ENCODE measurements at regions not wholly inside any gene's neighbourhood (a gene's known extent, or its start where the extent isn't known, plus 50 kb on each side); places are given as distances from the start of the nearest gene placed in this dataset.

DNA sequence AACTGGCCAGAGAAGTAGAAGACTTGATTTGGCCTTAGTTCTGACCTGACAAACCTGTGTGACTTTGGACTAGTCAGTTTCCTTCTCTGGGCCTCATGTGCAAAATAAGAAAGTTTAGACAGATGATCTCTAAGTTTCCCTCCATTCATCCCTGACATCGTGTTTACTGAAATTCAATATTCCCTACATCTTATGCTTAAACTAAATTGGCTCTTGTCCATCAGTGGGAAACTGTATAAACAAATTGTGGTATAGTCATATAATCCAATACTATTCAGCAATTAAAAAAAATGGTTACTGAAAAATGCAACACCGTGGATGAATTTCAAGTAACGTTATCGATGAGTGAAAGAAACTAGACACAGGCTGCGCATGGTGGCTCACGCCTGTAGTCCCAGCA is 64.4 kb upstream of the HRH1 start:
- DNase-seq (ENCODE audit: low spot score) = no peak

DNA sequence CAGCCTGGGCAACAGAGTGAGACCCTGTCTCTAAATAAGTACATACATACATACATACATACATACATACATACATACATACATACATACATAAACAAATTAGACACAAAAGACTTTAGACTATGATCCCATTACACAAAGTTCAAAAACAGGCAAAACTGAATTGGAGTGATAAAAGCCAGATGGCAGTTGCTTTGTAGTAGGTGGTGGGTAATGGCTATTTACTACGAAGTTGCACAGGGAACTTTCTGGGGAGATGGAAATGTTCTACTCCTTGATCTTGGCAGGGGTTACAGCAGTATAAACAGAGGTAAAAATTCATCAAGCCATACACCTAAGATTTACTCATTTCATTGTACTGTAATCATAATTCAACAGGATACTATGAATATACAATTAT is 63.7 kb upstream of the HRH1 start:
- DNase-seq (ENCODE audit: low spot score) = no peak

DNA sequence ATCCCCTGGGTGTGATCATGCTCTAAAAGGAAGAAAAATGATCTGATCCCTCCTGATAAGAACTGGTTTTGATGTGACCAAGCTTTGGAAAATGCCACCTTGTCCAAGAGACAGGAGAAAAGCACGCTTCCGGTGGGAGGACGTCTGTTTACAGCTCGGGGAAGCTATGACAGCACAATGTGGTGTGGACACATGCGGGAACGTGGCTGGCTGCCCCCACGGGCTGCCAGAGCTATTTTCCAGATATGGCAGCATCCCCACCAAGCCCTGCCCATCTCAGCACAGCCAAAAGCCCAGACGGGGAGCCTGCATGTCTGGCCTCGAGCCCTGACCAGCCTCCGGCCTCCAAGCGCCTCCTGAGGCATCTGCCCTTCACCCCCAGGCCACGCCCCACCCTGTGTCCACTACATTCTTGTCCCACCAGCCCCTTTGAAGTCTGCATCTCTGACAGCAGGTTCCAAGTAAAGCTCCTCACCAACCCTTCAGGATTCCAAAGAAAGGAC is 63.2 kb upstream of the HRH1 start:
- no peak for DNase-seq (ENCODE audit: low spot score)

DNA sequence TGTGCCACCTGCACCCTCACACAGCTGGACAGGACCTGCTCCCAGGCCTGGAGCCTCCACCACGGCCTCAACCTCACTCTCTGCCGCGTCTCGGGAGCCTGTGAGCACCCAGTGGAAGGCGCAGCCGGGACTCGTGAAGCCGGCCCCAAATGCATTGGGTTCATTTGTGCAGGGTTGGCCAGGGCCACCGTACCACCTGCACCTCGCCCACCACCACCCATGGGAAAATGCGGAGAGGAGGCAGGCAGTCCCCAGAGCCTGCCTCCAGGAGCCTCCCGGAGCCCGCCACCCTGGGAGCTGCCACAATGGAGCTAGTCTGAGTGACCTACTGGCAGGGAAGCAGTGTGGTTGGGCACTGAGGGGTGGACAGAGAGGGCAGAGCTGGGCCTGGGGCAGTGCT is 62.5 kb upstream of the HRH1 start:
- no peak for DNase-seq (ENCODE audit: low spot score)

DNA sequence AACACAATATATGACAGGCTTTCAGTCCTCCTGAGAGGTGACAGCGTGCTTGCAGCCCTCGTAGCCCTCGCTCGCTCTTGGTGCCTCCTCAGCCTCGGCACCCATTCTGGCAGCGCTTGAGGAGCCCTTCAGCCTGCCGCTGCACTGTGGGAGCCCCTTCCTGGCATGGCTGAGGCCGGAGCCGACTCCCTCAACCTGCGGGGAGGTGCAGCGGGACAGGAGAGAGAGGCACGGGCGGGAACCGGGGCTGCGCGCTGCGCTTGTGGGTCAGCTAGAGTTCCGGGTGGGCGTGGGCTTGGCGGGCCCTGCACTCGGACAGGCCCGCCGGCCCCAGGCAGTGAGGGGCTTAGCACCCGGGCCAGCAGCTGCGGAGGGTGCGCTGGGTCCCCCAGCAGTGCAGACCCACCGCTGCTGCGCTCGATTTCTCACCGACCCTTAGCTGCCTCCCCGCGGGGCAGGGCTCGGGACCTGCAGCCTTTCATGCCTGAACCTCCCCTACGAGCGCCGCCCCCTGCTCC is 60.4 kb upstream of the HRH1 start:
- no peak for DNase-seq (ENCODE audit: low spot score)

DNA sequence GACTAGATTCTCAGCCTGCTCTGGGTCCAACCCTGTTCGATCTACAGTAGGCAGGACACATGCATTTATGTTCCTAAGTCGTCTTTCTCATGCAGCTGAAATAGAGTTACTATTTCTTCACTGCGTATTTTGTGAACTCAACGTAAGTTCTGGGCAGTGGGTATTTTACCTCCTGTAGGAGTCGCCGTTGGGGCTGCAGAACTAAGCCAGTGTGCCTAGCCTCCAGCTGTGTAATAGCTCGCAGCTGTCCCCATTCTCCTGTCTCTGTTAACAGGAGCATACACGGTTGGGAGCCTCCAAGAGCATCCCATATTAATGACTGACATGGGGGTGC is 58.4 kb upstream of the HRH1 start:
- no peak for DNase-seq (ENCODE audit: low spot score)

DNA sequence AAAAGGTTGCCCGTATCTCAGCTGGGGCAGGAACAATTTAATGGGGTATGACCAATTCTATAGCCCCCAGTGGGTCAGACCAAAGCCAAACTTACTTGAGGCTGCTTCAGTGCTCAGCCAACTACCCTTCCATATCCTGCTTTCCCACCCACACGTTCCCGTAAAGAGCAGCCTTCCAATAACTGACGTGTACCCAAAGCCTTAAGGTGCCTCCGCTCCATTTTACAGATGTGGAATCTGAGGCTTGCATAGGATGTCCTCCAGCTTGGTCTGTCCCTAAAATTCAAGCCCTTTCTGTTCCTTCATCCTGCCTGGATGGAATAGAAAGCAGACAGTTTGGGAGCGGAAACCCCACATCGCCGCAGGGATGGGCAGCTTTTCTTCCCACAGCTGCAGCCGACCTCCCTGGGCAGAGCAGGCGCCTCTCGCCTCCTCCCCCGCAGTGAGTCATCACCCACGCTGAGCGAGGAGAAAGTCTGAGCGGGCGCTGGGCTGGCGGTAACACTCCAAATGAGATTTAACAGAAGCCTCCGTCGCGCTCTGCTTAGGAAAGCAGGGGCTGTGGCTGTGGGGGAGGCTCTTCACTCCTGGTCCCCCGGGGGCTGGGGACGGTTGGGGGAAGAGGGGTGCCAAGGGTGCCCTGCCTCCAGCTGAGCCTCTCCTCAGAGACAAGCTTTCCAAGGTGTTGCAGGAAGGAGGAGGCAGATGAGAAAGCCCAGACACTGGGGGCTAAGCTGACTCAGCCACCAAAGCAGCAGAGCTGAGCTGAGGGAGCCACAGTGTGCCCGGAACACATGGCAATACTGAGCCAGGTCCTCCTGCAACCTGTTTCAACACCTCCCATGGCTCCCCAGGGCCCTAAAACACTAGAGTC is 57.8 kb upstream of the HRH1 start:
- DNase-seq (ENCODE audit: low spot score) = peak; percentile 72

DNA sequence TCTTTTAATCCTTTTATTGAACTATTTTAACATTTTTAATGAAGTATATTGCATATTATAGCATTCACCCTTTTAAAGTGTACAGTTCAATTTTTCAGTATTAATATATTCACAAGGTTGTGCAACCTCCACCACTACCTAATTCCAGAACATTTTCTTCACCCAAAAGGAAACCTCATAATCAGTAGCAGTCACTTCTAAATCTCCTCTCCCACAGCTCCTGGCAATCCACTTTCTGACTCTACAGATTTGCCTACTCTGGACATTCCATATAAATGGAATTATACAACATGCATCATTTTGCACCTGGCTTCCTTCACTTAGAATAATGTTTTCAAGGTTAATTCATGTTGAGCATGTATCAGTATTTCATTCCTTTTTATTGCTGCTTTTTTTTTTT is 55.0 kb upstream of the HRH1 start:
- no peak for DNase-seq (ENCODE audit: low spot score)

Data from COLO829 (cell line).